HCT116 (cell line): ENCODE measurements at regions not wholly inside any gene's neighbourhood (a gene's known extent, or its start where the extent isn't known, plus 50 kb on each side); places are given as distances from the start of the nearest gene placed in this dataset.

Source experiments
- ATAC-seq: fragments of 200-7000 bp; cut with Tn5 transposase; 2 replicates; pipeline ENCODE4 v1.9.1; 2020; ENCODE audit warnings: mild to moderate bottlenecking, moderate library complexity
- BruUV-seq: library from RNA; stranded (reverse); fragments of 400-500 nt; replicated peaks from 2 replicates; lab custom pipeline; 2021; lab: Mats Ljungman, UMichigan
- CTCF ChIA-PET: fragments of 300-600 bp; sonication (Branson Sonifier 250); formaldehyde crosslinking; loops from one replicate; lab custom pipeline; 2021; ENCODE audit warnings: antibody characterized with exemption; lab: Charles Lee
- POLR2A ChIA-PET: fragments of 300-600, 350-600 bp; sonication (Branson Sonifier 250); formaldehyde crosslinking; loops from one replicate; lab custom pipeline; 2021; ENCODE audit warnings: antibody characterized with exemption; lab: Charles Lee
- RAD21 ChIA-PET, 2 experiments: fragments of 300-600 bp; sonication (Branson Sonifier 250); formaldehyde crosslinking; loops; one replicate each; lab custom pipeline; 2023; ENCODE audit warnings: low total read pairs in 2 of 2; ENCODE audit not compliant: uncharacterized antibody in 2 of 2, unreplicated experiment in 2 of 2, low non-redundant PET in 1 of 2; lab: Charles Lee
- DNase-seq: peaks from one replicate; pipeline ENCODE4 v3.0.0-alpha.2; 2010; ENCODE audit warnings: low read depth, low spot score
- H2AFZ ChIP-seq: fragments of 200-600 bp; shearing (Covaris generic), sonication (generic); 2 replicates; pipeline ENCODE4 v1.6.1; 2017; ENCODE audit warnings: low read depth, mixed run types, mixed read lengths, antibody characterized with exemption, low read length; ENCODE audit not compliant: poor library complexity, severe bottlenecking
- H3K27ac ChIP-seq: 2 replicates; pipeline ENCODE4 v1.5.1; 2012; ENCODE audit warnings: low read depth, low read length
- H3K27me3 ChIP-seq: fragments of 200-600 bp; sonication (generic); 2 replicates; pipeline ENCODE4 v1.6.1; 2016; ENCODE audit warnings: mixed run types, low read length, mixed read lengths; ENCODE audit not compliant: insufficient read depth
- H3K36me3 ChIP-seq, 2 experiments: fragments of 200-500 bp in 1 of 2; fragments of 200-600 bp in 1 of 2; sonication (Bioruptor generic) in 1 of 2; sonication (generic) in 1 of 2; 2 replicates each; pipeline versions ENCODE4 v1.5.1 to v1.6.1; 2014 to 2016; ENCODE audit warnings: low read length in 2 of 2, inconsistent platforms in 1 of 2, mixed read lengths in 1 of 2, mixed run types in 1 of 2; ENCODE audit not compliant: insufficient read depth in 2 of 2, control insufficient read depth in 1 of 2
- H3K4me1 ChIP-seq, 2 experiments: fragments of 200-600 bp in 1 of 2; sonication (generic) in 1 of 2; 2 replicates each; pipeline versions ENCODE4 v1.5.1 to v1.6.1; 2012 to 2017; ENCODE audit warnings: low read length in 2 of 2, inconsistent platforms in 1 of 2, mild to moderate bottlenecking in 1 of 2, mixed read lengths in 1 of 2, mixed run types in 1 of 2, moderate library complexity in 1 of 2; ENCODE audit not compliant: insufficient read depth in 2 of 2, control insufficient read depth in 1 of 2
- H3K4me2 ChIP-seq: fragments of 200-600 bp; sonication (generic); 2 replicates; pipeline ENCODE4 v1.6.1; 2017; ENCODE audit warnings: mixed run types, low read length, mixed read lengths
- H3K4me3 ChIP-seq, 2 experiments: fragments of 200-600 bp in 1 of 2; sonication (generic) in 1 of 2; replicated peaks in 1 of 2; 2 replicates each; pipeline ENCODE4 v1.5.1; 2011 to 2016; ENCODE audit warnings: low read length in 2 of 2, control low read depth in 1 of 2, low read depth in 1 of 2, mild to moderate bottlenecking in 1 of 2, mixed read lengths in 1 of 2, mixed run types in 1 of 2
- H3K79me2 ChIP-seq: fragments of 200-600 bp; sonication (generic); 2 replicates; pipeline ENCODE4 v1.6.1; 2017; ENCODE audit warnings: mild to moderate bottlenecking, mixed run types, low read length, moderate library complexity, mixed read lengths; ENCODE audit not compliant: insufficient read depth
- H3K9ac ChIP-seq: fragments of 200-600 bp; sonication (generic); 2 replicates; pipeline ENCODE4 v1.6.1; 2016; ENCODE audit warnings: low read length, mixed read lengths
- H3K9me2 ChIP-seq: fragments of 200-600 bp; sonication (generic), shearing (Covaris generic); 2 replicates; pipeline ENCODE4 v1.6.1; 2017; ENCODE audit warnings: mixed run types, mild to moderate bottlenecking, moderate library complexity; ENCODE audit not compliant: insufficient read depth
- H3K9me3 ChIP-seq, 2 experiments: fragments of 200-500 bp in 1 of 2; fragments of 200-600 bp in 1 of 2; sonication (Bioruptor generic) in 1 of 2; sonication (generic) in 1 of 2; 2 replicates each; pipeline ENCODE4 v1.6.1; 2014 to 2017; ENCODE audit warnings: low read length in 2 of 2, mixed read lengths in 2 of 2, inconsistent platforms in 1 of 2, low read depth in 1 of 2, mild to moderate bottlenecking in 1 of 2, mixed run types in 1 of 2, moderate library complexity in 1 of 2; ENCODE audit not compliant: control insufficient read depth in 1 of 2, insufficient read depth in 1 of 2
- H4K20me1 ChIP-seq: fragments of 200-600 bp; sonication (generic), shearing (Covaris generic); 2 replicates; pipeline ENCODE4 v1.6.1; 2017; ENCODE audit warnings: mixed run types, mild to moderate bottlenecking, moderate library complexity; ENCODE audit not compliant: insufficient read depth
- CBX3 ChIP-seq: IDR thresholded peaks from 2 replicates; pipeline ENCODE4 v1.6.1; 2012; ENCODE audit warnings: low read depth
- CEBPB ChIP-seq: IDR thresholded peaks from 2 replicates; pipeline ENCODE4 v1.6.1; 2012; ENCODE audit warnings: low read depth
- EGR1 ChIP-seq: IDR thresholded peaks from 2 replicates; pipeline ENCODE4 v1.6.1; 2012; ENCODE audit warnings: low read depth
- ELF1 ChIP-seq: IDR thresholded peaks from 2 replicates; pipeline ENCODE4 v1.6.1; 2012; ENCODE audit warnings: low read depth, borderline replicate concordance
- EZH2 ChIP-seq: fragments of 200-600 bp; sonication (generic); IDR thresholded peaks from 2 replicates; pipeline ENCODE4 v1.6.1; 2017; ENCODE audit warnings: antibody characterized with exemption, mixed run types
- EZH2phosphoT487 ChIP-seq: fragments of 200-600 bp; IDR thresholded peaks from 2 replicates; pipeline ENCODE4 v1.6.1; 2018; ENCODE audit warnings: antibody characterized with exemption, borderline replicate concordance
- FOSL1 ChIP-seq: IDR thresholded peaks from 2 replicates; pipeline ENCODE4 v1.6.1; 2012; ENCODE audit warnings: low read depth
- JUND ChIP-seq: IDR thresholded peaks from 2 replicates; pipeline ENCODE4 v1.6.1; 2012
- MAX ChIP-seq: IDR thresholded peaks from 2 replicates; pipeline ENCODE4 v1.6.1; 2012
- RAD21 ChIP-seq: IDR thresholded peaks from 2 replicates; pipeline ENCODE4 v1.6.1; 2012; ENCODE audit warnings: low read depth, mild to moderate bottlenecking
- REST ChIP-seq: IDR thresholded peaks from 2 replicates; pipeline ENCODE4 v1.6.1; 2012; ENCODE audit warnings: low read depth
- SP1 ChIP-seq: IDR thresholded peaks from 2 replicates; pipeline ENCODE4 v1.6.1; 2012; ENCODE audit warnings: low read depth
- SRF ChIP-seq: IDR thresholded peaks from 2 replicates; pipeline ENCODE4 v1.6.1; 2012; ENCODE audit warnings: low read depth
- TCF7L2 ChIP-seq: IDR thresholded peaks from 2 replicates; pipeline ENCODE4 v1.7.0; 2011; ENCODE audit warnings: borderline replicate concordance, inconsistent platforms; ENCODE audit not compliant: insufficient read depth, insufficient read length; ENCODE audit errors: extremely low read depth
- YY1 ChIP-seq: IDR thresholded peaks from 2 replicates; pipeline ENCODE4 v1.6.1; 2011; ENCODE audit warnings: low read length, low read depth, moderate library complexity, mild to moderate bottlenecking; ENCODE audit not compliant: insufficient replicate concordance; ENCODE audit errors: extremely low read depth
- intact Hi-C: fragments of 100-400 bp; cut with micrococcal nuclease; formaldehyde crosslinking; loops from 2 replicates; pipeline ENCODE4 v1.10.0; 2022

DNA sequence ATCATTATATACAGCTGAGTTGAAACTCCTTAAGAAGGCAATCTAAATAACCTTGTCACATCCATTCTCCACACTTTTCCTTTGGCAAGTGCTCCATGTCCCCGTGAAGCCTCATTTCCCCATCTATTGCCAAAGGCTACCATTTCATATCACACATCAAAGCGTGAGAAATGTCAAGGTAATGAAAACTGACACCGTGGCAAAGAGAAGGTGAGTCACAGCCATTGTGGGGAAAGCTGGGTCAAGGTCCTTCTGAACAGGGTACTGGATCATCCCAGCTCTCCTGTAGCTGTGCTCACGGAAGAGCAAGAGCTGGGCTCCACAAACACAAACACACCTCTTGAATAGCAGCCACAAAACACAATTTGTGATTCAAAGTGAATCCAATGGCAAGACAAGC lies 58.2 kb upstream of the REG3G start:
- TF ChIP-seq TCF7L2 (peak; percentile 89), RAD21 (no peak), CBX3 (no peak), EGR1 (no peak)
- RAD21 ChIA-PET = no interaction called here
- Histone ChIP-seq H3K9me3 (peaks cover 0 to 39% of the 10 kb centered on the region in 2 experiments; a peak in 2 of 4 replicates), H3K79me2 (no peaks in the 10 kb centered on the region), H3K9me2 (no peaks in the 10 kb centered on the region), H3K4me1 (no peaks in the 10 kb centered on the region), H2AFZ (no peak overlapping the region), H3K9ac (no peak overlapping the region), H4K20me1 (no peaks in the 10 kb centered on the region), H3K4me2 (no peak overlapping the region), H3K4me3 (no peak overlapping the region), H3K36me3 (no peaks in the 10 kb centered on the region), H3K27ac (no peak overlapping the region), H3K27me3 (no peaks in the 10 kb centered on the region)
- DNase-seq = no peak
- BruUV-seq = no TSS peak
- POLR2A ChIA-PET = no interaction called here
- no peak for ATAC-seq
- CTCF ChIA-PET = no interaction called here
- intact Hi-C loops = no loop called here

DNA sequence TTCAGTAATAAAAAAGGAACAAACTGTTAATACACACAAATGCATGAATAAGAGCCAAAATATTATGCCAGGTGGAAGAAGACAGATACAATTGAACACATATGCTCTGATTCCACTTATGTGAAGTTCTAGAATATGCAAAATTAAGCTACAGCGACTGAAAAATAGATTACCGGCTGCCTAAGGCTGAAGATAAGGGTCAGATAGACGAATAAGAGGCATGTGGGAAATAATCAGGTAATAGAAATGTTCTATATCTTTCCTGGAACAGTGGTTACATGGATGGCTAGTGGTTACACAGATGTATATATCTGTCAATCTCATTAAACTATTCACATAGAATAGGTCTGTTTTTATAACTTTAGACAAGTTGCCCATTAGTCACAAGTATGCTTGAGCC lies 51.9 kb upstream of the REG3G start:
- no peak for TF ChIP-seq REST
- no peak for TF ChIP-seq EZH2
- no peak for TF ChIP-seq TCF7L2
- TF ChIP-seq SP1 = no peak
- TF ChIP-seq CEBPB = no peak
- no peak for TF ChIP-seq JUND
- no peak for TF ChIP-seq EGR1
- no peak for TF ChIP-seq EZH2phosphoT487
- TF ChIP-seq YY1 = no peak
- TF ChIP-seq SRF = no peak
- no peak for TF ChIP-seq MAX
- no peak for TF ChIP-seq CBX3
- TF ChIP-seq ELF1 = no peak
- no peak for TF ChIP-seq FOSL1
- Histone ChIP-seq H3K4me1 (no peaks in the 10 kb centered on the region), H3K9ac (no peak overlapping the region), H3K9me2 (no peaks in the 10 kb centered on the region), H3K79me2 (no peaks in the 10 kb centered on the region), H3K27me3 (no peaks in the 10 kb centered on the region), H3K27ac (no peak overlapping the region), H2AFZ (no peak overlapping the region), H4K20me1 (no peaks in the 10 kb centered on the region), H3K4me3 (no peak overlapping the region), H3K4me2 (no peak overlapping the region), H3K36me3 (no peaks in the 10 kb centered on the region), H3K9me3 (peaks cover 0 to 31% of the 10 kb centered on the region in 2 experiments; a peak in 2 of 4 replicates)
- ChIA-PET CTCF (no interaction called here), POLR2A (no interaction called here), RAD21 (no interaction called here)
- no peak for ATAC-seq
- DNase-seq = no peak
- no TSS peak for BruUV-seq
- intact Hi-C loops = no loop called here
